Hepatocyte (in vitro differentiated cells): ENCODE measurements at regions not wholly inside any gene's neighbourhood (a gene's known extent, or its start where the extent isn't known, plus 50 kb on each side); places are given as distances from the start of the nearest gene placed in this dataset.

Source experiments
- CTCF ChIP-seq: fragments of 200-600 bp; sonication (generic); IDR thresholded peaks from 2 replicates; pipeline ENCODE4 v1.5.1; 2016; ENCODE audit warnings: antibody characterized with exemption, mild to moderate bottlenecking; ENCODE audit not compliant: poor library complexity
- EZH2 ChIP-seq: fragments of 200-600 bp; sonication (generic); IDR thresholded peaks from 2 replicates; pipeline ENCODE4 v1.6.1; 2016; ENCODE audit warnings: antibody characterized with exemption, mild to moderate bottlenecking, borderline replicate concordance
- EZH2phosphoT487 ChIP-seq: fragments of 200-600 bp; sonication (generic); IDR thresholded peaks from one replicate; pipeline ENCODE4 v1.6.1; 2018; ENCODE audit warnings: antibody characterized with exemption, mild to moderate bottlenecking, low read depth, moderate library complexity; ENCODE audit not compliant: unreplicated experiment, severe bottlenecking

GRCh38 chr5:92864591-92864990, 716.4 kb downstream of the NR2F1-AS1 start:
- TF ChIP-seq CTCF = no peak
- no peak for TF ChIP-seq EZH2
- no peak for TF ChIP-seq EZH2phosphoT487
